ENCODE measurements at regions not wholly inside any gene's neighbourhood (a gene's known extent, or its start where the extent isn't known, plus 50 kb on each side); places are given as distances from the start of the nearest gene placed in this dataset.

GRCh38 chr13:39910041-39910440, 254.6 kb downstream of the COG6 start:
- TF ChIP-seq POLR2A (IDR thresholded peaks at IDR 0.05; ENCODE audit: extremely low read depth, insufficient read length) (no peak), MAX (IDR thresholded peaks at IDR 0.05; ENCODE audit: low read depth, low read length) (no peak)
- TF ChIP-seq, protein P1, sequence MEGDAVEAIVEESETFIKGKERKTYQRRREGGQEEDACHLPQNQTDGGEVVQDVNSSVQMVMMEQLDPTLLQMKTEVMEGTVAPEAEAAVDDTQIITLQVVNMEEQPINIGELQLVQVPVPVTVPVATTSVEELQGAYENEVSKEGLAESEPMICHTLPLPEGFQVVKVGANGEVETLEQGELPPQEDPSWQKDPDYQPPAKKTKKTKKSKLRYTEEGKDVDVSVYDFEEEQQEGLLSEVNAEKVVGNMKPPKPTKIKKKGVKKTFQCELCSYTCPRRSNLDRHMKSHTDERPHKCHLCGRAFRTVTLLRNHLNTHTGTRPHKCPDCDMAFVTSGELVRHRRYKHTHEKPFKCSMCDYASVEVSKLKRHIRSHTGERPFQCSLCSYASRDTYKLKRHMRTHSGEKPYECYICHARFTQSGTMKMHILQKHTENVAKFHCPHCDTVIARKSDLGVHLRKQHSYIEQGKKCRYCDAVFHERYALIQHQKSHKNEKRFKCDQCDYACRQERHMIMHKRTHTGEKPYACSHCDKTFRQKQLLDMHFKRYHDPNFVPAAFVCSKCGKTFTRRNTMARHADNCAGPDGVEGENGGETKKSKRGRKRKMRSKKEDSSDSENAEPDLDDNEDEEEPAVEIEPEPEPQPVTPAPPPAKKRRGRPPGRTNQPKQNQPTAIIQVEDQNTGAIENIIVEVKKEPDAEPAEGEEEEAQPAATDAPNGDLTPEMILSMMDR (IDR thresholded peaks at IDR 0.05; ENCODE audit: low read depth, low read length), result no peak
- no peak overlapping the region for H3K4me3 ChIP-seq (ENCODE audit: low read depth, low read length)
- DNase-seq (ENCODE audit: low read depth), result no peak

GRCh38 chr13:39910833-39911232, 255.4 kb downstream of the COG6 start:
- no peak overlapping the region for H3K4me3 ChIP-seq (ENCODE audit: low read depth, low read length)
- DNase-seq (ENCODE audit: low read depth), result no peak
- TF ChIP-seq POLR2A (IDR thresholded peaks at IDR 0.05; ENCODE audit: extremely low read depth, insufficient read length), result no peak
- no peak for TF ChIP-seq MYC (IDR thresholded peaks at IDR 0.05; ENCODE audit: low read depth, low read length)
- TF ChIP-seq MAX (IDR thresholded peaks at IDR 0.05; ENCODE audit: low read depth, low read length), result no peak
- TF ChIP-seq, protein P1 (IDR thresholded peaks at IDR 0.05; ENCODE audit: low read depth, low read length), result no peak

- no peak for DNase-seq (ENCODE audit: low read depth)
- TF ChIP-seq, protein P1 (IDR thresholded peaks at IDR 0.05; ENCODE audit: low read depth, low read length), result no peak
- TF ChIP-seq POLR2A (IDR thresholded peaks at IDR 0.05; ENCODE audit: extremely low read depth, insufficient read length) (no peak), MAX (IDR thresholded peaks at IDR 0.05; ENCODE audit: low read depth, low read length) (no peak), MYC (IDR thresholded peaks at IDR 0.05; ENCODE audit: low read depth, low read length) (no peak)
- no peak overlapping the region for H3K4me3 ChIP-seq (ENCODE audit: low read depth, low read length)
Observed at GRCh38 chr13:39913339-39913738, 257.9 kb downstream of the COG6 start.

DNA sequence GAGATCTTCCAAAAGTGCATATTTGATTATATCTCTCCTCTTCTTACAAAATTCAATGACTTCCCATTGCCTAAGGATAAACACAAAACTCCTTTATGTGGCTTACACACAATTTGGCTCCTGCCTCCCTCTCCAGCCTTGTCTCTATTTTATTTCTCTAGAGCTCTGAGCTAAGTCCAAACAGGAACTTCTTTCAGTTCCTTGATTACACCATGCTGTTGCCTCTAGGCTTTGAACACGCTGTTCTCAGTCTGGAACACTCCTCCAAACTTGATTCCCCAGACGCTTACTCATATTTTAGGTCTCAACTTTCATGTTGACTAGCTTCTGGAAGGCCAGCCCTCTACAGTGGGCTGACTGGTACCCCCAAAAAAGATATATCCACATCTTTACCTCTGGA, 258.5 kb downstream of the COG6 start:
- H3K4me3 ChIP-seq (ENCODE audit: low read depth, low read length), result no peak overlapping the region
- TF ChIP-seq MAX (IDR thresholded peaks at IDR 0.05; ENCODE audit: low read depth, low read length) (no peak), MYC (IDR thresholded peaks at IDR 0.05; ENCODE audit: low read depth, low read length) (no peak), POLR2A (IDR thresholded peaks at IDR 0.05; ENCODE audit: extremely low read depth, insufficient read length) (no peak)
- TF ChIP-seq, protein P1 (IDR thresholded peaks at IDR 0.05; ENCODE audit: low read depth, low read length), result no peak
- peak; percentile 3 for DNase-seq (ENCODE audit: low read depth)

GRCh38 chr13:39915418-39915817, 260.0 kb downstream of the COG6 start:
- DNase-seq (ENCODE audit: low read depth), result no peak
- H3K4me3 ChIP-seq (ENCODE audit: low read depth, low read length), result no peak overlapping the region
- TF ChIP-seq MAX (IDR thresholded peaks at IDR 0.05; ENCODE audit: low read depth, low read length), result no peak

DNA sequence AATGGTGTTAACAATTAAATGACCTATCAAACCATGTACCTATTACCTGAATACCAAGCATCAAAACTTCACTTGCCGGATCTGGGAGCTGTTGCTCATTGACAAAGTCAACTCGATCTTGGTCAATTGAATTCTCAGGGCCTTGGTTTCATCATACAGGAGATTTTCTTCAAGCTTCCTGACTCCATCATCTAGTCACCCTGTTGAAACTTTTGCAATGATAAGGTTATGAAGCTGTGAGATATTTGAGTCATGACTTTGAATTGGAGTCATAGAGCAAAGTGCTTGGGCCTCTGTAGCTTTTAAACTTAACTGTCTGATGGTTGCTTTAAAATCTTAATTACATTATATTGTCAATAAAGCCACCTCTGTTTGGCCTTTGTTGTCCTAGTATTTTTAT, 260.9 kb downstream of the COG6 start:
- H3K4me3 ChIP-seq (ENCODE audit: low read depth, low read length), result no peak overlapping the region
- DNase-seq (ENCODE audit: low read depth), result no peak
- TF ChIP-seq MAX (IDR thresholded peaks at IDR 0.05; ENCODE audit: low read depth, low read length) (no peak), POLR2A (IDR thresholded peaks at IDR 0.05; ENCODE audit: extremely low read depth, insufficient read length) (no peak), MYC (IDR thresholded peaks at IDR 0.05; ENCODE audit: low read depth, low read length) (no peak)
- TF ChIP-seq, protein P1 (IDR thresholded peaks at IDR 0.05; ENCODE audit: low read depth, low read length), result no peak

Measured in NB4 (cell line).